ENCODE measurements at regions not wholly inside any gene's neighbourhood (a gene's known extent, or its start where the extent isn't known, plus 50 kb on each side); places are given as distances from the start of the nearest gene placed in this dataset.

GRCh38 chr9:90385146-90385545, 257.5 kb downstream of the DIRAS2 start:
- H3K36me3 Mint-ChIP-seq (ENCODE audit: unreplicated experiment), result no peaks in the 10 kb centered on the region
- H3K27me3 Mint-ChIP-seq (ENCODE audit: unreplicated experiment), result no peaks in the 10 kb centered on the region
- no peaks in the 10 kb centered on the region for H3K4me1 Mint-ChIP-seq (ENCODE audit: unreplicated experiment)

GRCh38 chr9:90393365-90394152, 249.1 kb downstream of the DIRAS2 start:
- H3K36me3 Mint-ChIP-seq (ENCODE audit: unreplicated experiment), result no peaks in the 10 kb centered on the region
- TF ChIP-seq CTCF (IDR thresholded peaks at IDR 0.05), result no peak
- H3K27ac Mint-ChIP-seq (ENCODE audit: unreplicated experiment), result no peak overlapping the region
- no peak overlapping the region for H3K4me3 Mint-ChIP-seq (ENCODE audit: unreplicated experiment)
- H3K27me3 Mint-ChIP-seq (ENCODE audit: unreplicated experiment), result no peaks in the 10 kb centered on the region
- no peak for DNase-seq (ENCODE audit: extremely low spot score, unreplicated experiment)
- H3K9me3 Mint-ChIP-seq (ENCODE audit: unreplicated experiment), result no peaks in the 10 kb centered on the region
- H3K4me1 Mint-ChIP-seq (ENCODE audit: unreplicated experiment), result peaks cover 6% of the 10 kb centered on the region

More at GRCh38 chr9:90385146-90385545, 257.5 kb downstream of the DIRAS2 start:
- no peak for DNase-seq (ENCODE audit: extremely low spot score, unreplicated experiment)
- no peak for TF ChIP-seq CTCF (IDR thresholded peaks at IDR 0.05)
- Mint-ChIP-seq H3K27ac (ENCODE audit: unreplicated experiment) (no peak overlapping the region), H3K9me3 (ENCODE audit: unreplicated experiment) (no peaks in the 10 kb centered on the region), H3K4me3 (ENCODE audit: unreplicated experiment) (no peak overlapping the region)

- H3K4me3 Mint-ChIP-seq (ENCODE audit: unreplicated experiment), result no peak overlapping the region
- no peak overlapping the region for H3K27ac Mint-ChIP-seq (ENCODE audit: unreplicated experiment)
- no peaks in the 10 kb centered on the region for H3K36me3 Mint-ChIP-seq (ENCODE audit: unreplicated experiment)
- peaks cover 6% of the 10 kb centered on the region for H3K4me1 Mint-ChIP-seq (ENCODE audit: unreplicated experiment)
- no peak for DNase-seq (ENCODE audit: extremely low spot score, unreplicated experiment)
- no peaks in the 10 kb centered on the region for H3K27me3 Mint-ChIP-seq (ENCODE audit: unreplicated experiment)
- TF ChIP-seq CTCF (IDR thresholded peaks at IDR 0.05), result no peak
- H3K9me3 Mint-ChIP-seq (ENCODE audit: unreplicated experiment), result no peaks in the 10 kb centered on the region
Observed at GRCh38 chr9:90394871-90395270, 247.8 kb downstream of the DIRAS2 start.

- DNase-seq (ENCODE audit: extremely low spot score, unreplicated experiment), result no peak
- Mint-ChIP-seq H3K4me3 (ENCODE audit: unreplicated experiment) (no peak overlapping the region), H3K27ac (ENCODE audit: unreplicated experiment) (no peak overlapping the region), H3K27me3 (ENCODE audit: unreplicated experiment) (no peaks in the 10 kb centered on the region), H3K4me1 (ENCODE audit: unreplicated experiment) (peaks cover 3% of the 10 kb centered on the region), H3K36me3 (ENCODE audit: unreplicated experiment) (peaks cover 3% of the 10 kb centered on the region), H3K9me3 (ENCODE audit: unreplicated experiment) (peaks cover 5% of the 10 kb centered on the region)
- TF ChIP-seq CTCF (IDR thresholded peaks at IDR 0.05), result no peak
Observed at GRCh38 chr9:90400091-90400490, 242.5 kb downstream of the DIRAS2 start.

- H3K27me3 Mint-ChIP-seq (ENCODE audit: unreplicated experiment), result no peaks in the 10 kb centered on the region
- peaks cover 3% of the 10 kb centered on the region for H3K36me3 Mint-ChIP-seq (ENCODE audit: unreplicated experiment)
- H3K4me3 Mint-ChIP-seq (ENCODE audit: unreplicated experiment), result no peak overlapping the region
- no peak for DNase-seq (ENCODE audit: extremely low spot score, unreplicated experiment)
- no peaks in the 10 kb centered on the region for H3K4me1 Mint-ChIP-seq (ENCODE audit: unreplicated experiment)
- H3K9me3 Mint-ChIP-seq (ENCODE audit: unreplicated experiment), result peaks cover 31% of the 10 kb centered on the region
- TF ChIP-seq CTCF (IDR thresholded peaks at IDR 0.05), result no peak
- no peak overlapping the region for H3K27ac Mint-ChIP-seq (ENCODE audit: unreplicated experiment)
Observed at GRCh38 chr9:90408659-90409058, 234.0 kb downstream of the DIRAS2 start.
